HG03520 (cell line): ENCODE measurements at regions not wholly inside any gene's neighbourhood (a gene's known extent, or its start where the extent isn't known, plus 50 kb on each side); places are given as distances from the start of the nearest gene placed in this dataset.

Experiments
- ATAC-seq: cut with Tn5 transposase; IDR thresholded peaks from one replicate; pipeline ENCODE4 v1.9.1; 2021; ENCODE audit warnings: mild to moderate bottlenecking, moderate library complexity; ENCODE audit not compliant: unreplicated experiment

GRCh38 chr10:130729876-130730275 is 581.6 kb downstream of the TCERG1L start:
- ATAC-seq, result no peak

- no peak for ATAC-seq
Measured at GRCh38 chr10:130737186-130737585, 574.3 kb downstream of the TCERG1L start.

- no peak for ATAC-seq
Measured at GRCh38 chr10:130737621-130738020, 573.9 kb downstream of the TCERG1L start.

GRCh38 chr10:130739016-130739756 is 572.3 kb downstream of the TCERG1L start:
- ATAC-seq, result no peak

- ATAC-seq, result no peak
Measured at GRCh38 chr10:130739757-130740145, 571.8 kb downstream of the TCERG1L start.

GRCh38 chr10:130740166-130740565 is 571.4 kb downstream of the TCERG1L start:
- ATAC-seq, result no peak

- no peak for ATAC-seq
Measured at GRCh38 chr10:130740915-130741750, 570.4 kb downstream of the TCERG1L start.

GRCh38 chr10:130741901-130742855 is 569.3 kb downstream of the TCERG1L start:
- ATAC-seq, result no peak

GRCh38 chr10:130742941-130743675 is 568.4 kb downstream of the TCERG1L start:
- no peak for ATAC-seq

GRCh38 chr10:130743751-130744271 is 567.7 kb downstream of the TCERG1L start:
- no peak for ATAC-seq

GRCh38 chr10:130744631-130745030 is 566.9 kb downstream of the TCERG1L start:
- ATAC-seq, result no peak

- no peak for ATAC-seq
Measured at GRCh38 chr10:130745251-130745650, 566.3 kb downstream of the TCERG1L start.

- no peak for ATAC-seq
Measured at GRCh38 chr10:130745821-130746220, 565.7 kb downstream of the TCERG1L start.

- ATAC-seq, result no peak
Measured at GRCh38 chr10:130746311-130746710, 565.2 kb downstream of the TCERG1L start.

GRCh38 chr10:130747356-130747755 is 564.2 kb downstream of the TCERG1L start:
- no peak for ATAC-seq

GRCh38 chr10:130747946-130748345 is 563.6 kb downstream of the TCERG1L start:
- no peak for ATAC-seq

- no peak for ATAC-seq
Measured at GRCh38 chr10:130748409-130749057, 563.0 kb downstream of the TCERG1L start.

GRCh38 chr10:130749911-130750310 is 561.6 kb downstream of the TCERG1L start:
- ATAC-seq, result no peak

- ATAC-seq, result no peak
Measured at GRCh38 chr10:130750441-130750840, 561.1 kb downstream of the TCERG1L start.
